Endothelial cell (in vitro differentiated cells): ENCODE measurements at regions not wholly inside any gene's neighbourhood (a gene's known extent, or its start where the extent isn't known, plus 50 kb on each side); places are given as distances from the start of the nearest gene placed in this dataset.

Experiments
- DNase-seq: peaks from one replicate; pipeline ENCODE4 v3.0.0; 2021; ENCODE audit warnings: low spot score
- H3K27ac Mint-ChIP-seq: one replicate; pipeline ENCODE4 v1.8.0; 2021; ENCODE audit warnings: mixed read lengths, inconsistent platforms; ENCODE audit not compliant: unreplicated experiment
- H3K27me3 Mint-ChIP-seq: one replicate; pipeline ENCODE4 v1.8.0; 2021; ENCODE audit warnings: mild to moderate bottlenecking, moderate library complexity, mixed read lengths, inconsistent platforms; ENCODE audit not compliant: unreplicated experiment
- H3K36me3 Mint-ChIP-seq: one replicate; pipeline ENCODE4 v1.8.0; 2021; ENCODE audit warnings: mild to moderate bottlenecking, low read depth, mixed read lengths, inconsistent platforms; ENCODE audit not compliant: unreplicated experiment
- H3K4me1 Mint-ChIP-seq: one replicate; pipeline ENCODE4 v1.8.0; 2021; ENCODE audit warnings: mild to moderate bottlenecking, mixed read lengths, inconsistent platforms; ENCODE audit not compliant: unreplicated experiment
- H3K4me3 Mint-ChIP-seq: one replicate; pipeline ENCODE4 v1.8.0; 2021; ENCODE audit warnings: mild to moderate bottlenecking, mixed read lengths, inconsistent platforms; ENCODE audit not compliant: unreplicated experiment
- H3K9me3 Mint-ChIP-seq: one replicate; pipeline ENCODE4 v1.8.0; 2021; ENCODE audit warnings: mixed read lengths, inconsistent platforms; ENCODE audit not compliant: unreplicated experiment
- microRNA-seq: library from miRNA; unstranded; fragments of <30 nt; microRNA quantifications from one replicate; pipeline ENCODE4, GENCODE V29; 2020; ENCODE audit not compliant: unreplicated experiment
- TF ChIP-seq, protein P1 (sequence below): fragments of 200-600 bp; sonication (generic); IDR thresholded peaks from one replicate; pipeline ENCODE4 v1.5.0; 2021; ENCODE audit warnings: antibody characterized with exemption; ENCODE audit not compliant: unreplicated experiment

DNA sequence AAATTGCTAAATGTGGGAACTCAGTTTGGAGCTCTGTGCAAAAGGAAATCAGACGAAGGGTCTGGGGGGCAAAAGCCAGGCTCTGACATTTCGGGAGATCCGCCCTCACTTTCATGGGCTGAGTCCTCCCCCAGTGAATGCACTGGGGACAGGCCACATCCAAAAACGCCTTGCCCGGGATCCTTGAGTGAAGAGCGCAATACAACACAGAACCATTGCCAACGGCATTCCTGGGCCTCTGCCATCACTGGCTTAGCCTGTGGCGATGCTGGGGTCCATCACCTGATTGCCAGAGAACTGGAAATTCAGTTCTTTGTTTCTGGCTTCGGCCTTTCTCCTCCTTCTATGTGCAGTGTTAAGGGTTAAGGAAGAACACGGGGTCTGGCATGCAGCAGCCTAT is 297.9 kb downstream of the SHANK2 start:
- H3K4me3 Mint-ChIP-seq = no peak overlapping the region
- no peak overlapping the region for H3K27ac Mint-ChIP-seq
- no peaks in the 10 kb centered on the region for H3K4me1 Mint-ChIP-seq
- peaks cover 2% of the 10 kb centered on the region for H3K27me3 Mint-ChIP-seq
- no peaks in the 10 kb centered on the region for H3K9me3 Mint-ChIP-seq
- H3K36me3 Mint-ChIP-seq = peaks cover 5% of the 10 kb centered on the region
- DNase-seq = no peak
- TF ChIP-seq, protein P1, sequence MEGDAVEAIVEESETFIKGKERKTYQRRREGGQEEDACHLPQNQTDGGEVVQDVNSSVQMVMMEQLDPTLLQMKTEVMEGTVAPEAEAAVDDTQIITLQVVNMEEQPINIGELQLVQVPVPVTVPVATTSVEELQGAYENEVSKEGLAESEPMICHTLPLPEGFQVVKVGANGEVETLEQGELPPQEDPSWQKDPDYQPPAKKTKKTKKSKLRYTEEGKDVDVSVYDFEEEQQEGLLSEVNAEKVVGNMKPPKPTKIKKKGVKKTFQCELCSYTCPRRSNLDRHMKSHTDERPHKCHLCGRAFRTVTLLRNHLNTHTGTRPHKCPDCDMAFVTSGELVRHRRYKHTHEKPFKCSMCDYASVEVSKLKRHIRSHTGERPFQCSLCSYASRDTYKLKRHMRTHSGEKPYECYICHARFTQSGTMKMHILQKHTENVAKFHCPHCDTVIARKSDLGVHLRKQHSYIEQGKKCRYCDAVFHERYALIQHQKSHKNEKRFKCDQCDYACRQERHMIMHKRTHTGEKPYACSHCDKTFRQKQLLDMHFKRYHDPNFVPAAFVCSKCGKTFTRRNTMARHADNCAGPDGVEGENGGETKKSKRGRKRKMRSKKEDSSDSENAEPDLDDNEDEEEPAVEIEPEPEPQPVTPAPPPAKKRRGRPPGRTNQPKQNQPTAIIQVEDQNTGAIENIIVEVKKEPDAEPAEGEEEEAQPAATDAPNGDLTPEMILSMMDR = no peak

Small RNAs in the stretch of these regions (microRNA-seq; reads per million reads assigned to microRNA genes)
- gene MIR3664 = 8.5 reads per million, percentile 57 among the genes with 10 or more reads in this experiment
